ENCODE measurements at regions not wholly inside any gene's neighbourhood (a gene's known extent, or its start where the extent isn't known, plus 50 kb on each side); places are given as distances from the start of the nearest gene placed in this dataset.
"Not testable (repeated sequence)": the region's sequence is repeated elsewhere in the genome, so short reads cannot be mapped to it uniquely, and the experiment has no call there.

DNA sequence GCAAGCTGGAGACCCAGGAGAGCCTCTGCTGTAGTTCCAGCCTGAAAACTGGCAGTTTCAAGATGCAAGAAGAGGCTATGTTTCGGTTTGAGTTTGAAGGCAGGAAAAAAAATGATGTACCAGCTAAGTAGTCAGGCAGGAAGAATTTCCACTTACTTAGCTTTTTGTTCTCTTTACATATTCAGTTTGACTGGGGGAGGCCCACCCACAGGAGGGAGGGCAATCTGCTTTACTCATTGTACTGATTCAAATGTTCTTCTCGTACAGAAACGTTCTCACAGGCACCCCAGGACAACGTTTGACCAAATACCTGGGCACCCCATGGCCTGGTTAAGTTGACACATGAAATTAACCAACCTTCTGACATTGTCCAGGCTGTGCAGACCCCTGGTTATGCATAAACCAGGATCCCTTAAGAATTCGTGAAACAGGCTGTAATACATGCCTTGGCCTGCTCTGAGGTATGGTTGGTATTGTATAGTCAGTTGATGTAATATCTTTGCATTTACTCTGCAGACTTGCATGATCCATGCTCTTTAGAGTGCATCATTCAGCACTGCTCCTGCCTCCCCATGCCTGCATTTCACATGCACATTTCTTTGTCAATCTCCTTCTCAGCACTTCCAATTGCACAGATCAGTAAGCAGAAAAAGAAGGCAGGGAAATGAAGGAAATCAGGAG, 687.1 kb downstream of the TAF11L14 start:
- intact Hi-C loops (cut with micrococcal nuclease) = no loop called here

- intact Hi-C loops (cut with micrococcal nuclease) = no loop called here
These were observed 689.6 kb downstream of the TAF11L14 start for GRCh38 chr5:18323891-18324290.

GRCh38 chr5:18325431-18325830, 691.2 kb downstream of the TAF11L14 start:
- intact Hi-C loops (cut with micrococcal nuclease) = no loop called here

DNA sequence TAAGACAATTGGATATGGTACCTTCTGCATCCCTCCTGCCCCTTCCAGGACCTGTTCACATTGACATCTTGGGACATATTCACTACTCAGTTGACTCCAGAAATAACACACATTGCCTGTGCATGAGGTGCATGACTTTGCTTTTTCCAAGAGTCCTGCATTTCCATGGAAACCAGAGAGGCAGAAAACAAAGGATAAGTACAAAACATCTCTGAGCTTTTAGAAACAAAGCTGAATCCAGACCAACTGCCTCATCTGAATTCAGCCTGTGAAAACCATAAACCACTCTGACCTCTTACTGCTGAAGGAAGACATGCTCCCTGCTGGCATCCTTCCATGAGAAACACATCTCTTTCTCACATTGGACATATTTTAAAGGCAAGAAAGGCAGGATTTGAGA, 695.1 kb downstream of the TAF11L14 start:
- intact Hi-C loops (cut with micrococcal nuclease) = no loop called here

- intact Hi-C loops (cut with micrococcal nuclease) = no loop called here
These were observed 699.6 kb downstream of the TAF11L14 start for GRCh38 chr5:18333841-18334240.

DNA sequence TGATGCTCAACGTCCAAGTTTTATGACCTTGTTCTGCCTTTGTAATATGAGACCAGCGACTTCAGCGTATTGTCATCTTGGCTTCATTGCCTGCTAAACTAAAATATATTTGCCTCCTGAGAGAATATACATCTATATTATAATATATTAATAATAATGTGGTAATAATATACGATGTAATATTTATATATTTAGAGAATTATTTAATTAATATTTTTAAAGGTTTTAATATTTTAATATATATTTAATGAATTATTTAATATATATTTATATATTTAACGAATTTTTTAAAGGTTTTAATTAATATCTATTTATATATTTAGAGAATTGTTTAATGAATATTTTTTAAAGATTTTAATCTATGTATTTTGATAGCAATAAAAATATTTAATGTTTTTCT, 700.7 kb downstream of the TAF11L14 start:
- intact Hi-C loops (cut with micrococcal nuclease) = no loop called here

DNA sequence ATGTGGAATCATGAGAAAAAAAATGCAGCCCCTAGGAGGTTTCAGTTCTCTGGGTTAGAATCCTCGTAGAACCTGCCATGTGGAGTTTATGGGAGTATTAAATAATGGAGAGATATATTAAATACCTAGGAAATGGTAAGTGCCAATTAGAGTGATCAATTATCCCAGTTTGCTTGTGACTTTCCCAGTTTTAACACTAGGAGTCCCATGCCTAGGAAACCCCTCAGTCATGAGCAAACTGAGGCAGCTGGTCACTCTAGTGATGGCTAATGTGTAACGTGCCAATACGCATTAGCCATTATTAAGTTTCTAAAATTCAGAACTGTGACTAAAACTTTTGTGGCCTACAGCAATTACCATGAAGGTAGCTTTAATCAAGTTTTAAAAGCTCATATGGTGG, 720.6 kb downstream of the TAF11L14 start:
- intact Hi-C loops (cut with micrococcal nuclease) = no loop called here

DNA sequence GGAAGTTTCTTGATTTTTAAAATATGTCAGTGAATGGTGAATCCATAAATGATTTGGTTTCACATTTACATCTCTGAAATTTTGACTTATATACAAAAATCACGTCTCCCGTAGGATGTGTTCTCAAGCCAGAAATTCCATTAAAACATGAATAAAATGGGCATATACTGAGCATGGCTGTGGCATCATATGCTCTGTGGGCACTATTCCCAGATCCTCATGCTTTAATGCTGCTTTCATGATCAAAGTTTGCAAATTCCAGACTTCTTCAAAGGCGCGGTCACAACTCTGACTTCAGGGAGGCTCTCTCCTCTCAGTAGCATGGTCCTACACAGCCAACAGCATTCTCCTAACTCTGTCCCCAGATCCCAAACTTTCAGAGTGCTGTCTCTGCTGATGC, 723.2 kb downstream of the TAF11L14 start:
- intact Hi-C loops (cut with micrococcal nuclease) = no loop called here

- intact Hi-C loops (cut with micrococcal nuclease) = no loop called here
These were observed 732.0 kb downstream of the TAF11L14 start for GRCh38 chr5:18366234-18366633.

DNA sequence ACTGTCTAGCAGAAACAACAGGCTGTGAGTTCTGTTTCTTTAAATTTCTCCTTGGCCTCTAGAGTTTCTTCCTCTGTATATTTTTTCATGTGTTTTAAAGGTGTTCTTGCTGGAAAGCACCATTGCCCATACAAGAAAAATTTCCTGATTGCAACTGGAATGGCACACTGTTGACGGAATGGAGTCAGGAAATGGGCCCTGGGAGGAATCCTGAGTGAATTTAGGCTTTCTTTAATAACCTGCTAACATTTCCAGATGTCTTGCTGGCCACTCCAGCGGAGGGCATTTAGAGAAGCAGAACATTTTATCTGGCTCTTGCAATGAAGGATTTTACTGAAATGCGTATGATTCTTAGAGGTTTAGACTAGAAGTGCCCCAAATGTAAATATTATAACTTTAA, 736.3 kb downstream of the TAF11L14 start:
- intact Hi-C loops (cut with micrococcal nuclease) = no loop called here

DNA sequence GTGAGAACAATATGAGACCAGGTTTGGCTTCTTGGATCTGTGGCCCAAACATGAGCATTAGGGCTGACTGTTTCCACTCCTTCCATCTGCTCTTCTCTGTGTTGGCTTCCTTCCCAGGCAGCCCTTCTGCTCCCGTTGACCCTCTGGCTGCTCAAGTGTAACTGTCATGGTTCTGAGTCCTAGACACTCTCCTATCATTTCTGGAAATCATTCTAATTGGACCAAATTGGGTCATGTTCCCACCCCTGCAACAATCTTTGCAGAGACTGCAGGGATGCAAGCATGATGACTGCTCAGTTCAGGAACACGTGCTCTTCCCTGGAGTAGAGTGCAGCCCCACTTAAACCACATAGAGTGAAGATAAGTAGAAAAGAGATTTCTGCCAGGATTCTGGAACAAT, 741.4 kb downstream of the TAF11L14 start:
- intact Hi-C loops (cut with micrococcal nuclease) = no loop called here

DNA sequence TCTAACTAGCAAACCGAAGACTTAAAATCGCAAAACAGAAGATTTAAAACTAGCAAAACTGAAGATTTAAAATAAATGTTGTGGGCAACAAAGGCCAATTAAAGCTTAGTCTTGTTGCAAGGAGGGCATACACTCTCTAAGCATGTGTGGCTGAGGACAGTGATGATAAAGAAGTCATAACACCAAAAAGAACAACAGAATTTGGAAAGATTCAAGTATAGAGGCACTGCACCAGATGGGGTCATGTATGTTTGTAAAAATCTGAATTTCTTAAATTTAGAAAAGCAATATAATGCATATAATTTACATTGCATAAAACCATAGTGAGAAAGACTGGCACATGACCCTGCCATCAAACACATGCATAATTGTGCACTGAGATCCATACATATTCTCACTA, 743.8 kb downstream of the TAF11L14 start:
- intact Hi-C loops (cut with micrococcal nuclease) = no loop called here

DNA sequence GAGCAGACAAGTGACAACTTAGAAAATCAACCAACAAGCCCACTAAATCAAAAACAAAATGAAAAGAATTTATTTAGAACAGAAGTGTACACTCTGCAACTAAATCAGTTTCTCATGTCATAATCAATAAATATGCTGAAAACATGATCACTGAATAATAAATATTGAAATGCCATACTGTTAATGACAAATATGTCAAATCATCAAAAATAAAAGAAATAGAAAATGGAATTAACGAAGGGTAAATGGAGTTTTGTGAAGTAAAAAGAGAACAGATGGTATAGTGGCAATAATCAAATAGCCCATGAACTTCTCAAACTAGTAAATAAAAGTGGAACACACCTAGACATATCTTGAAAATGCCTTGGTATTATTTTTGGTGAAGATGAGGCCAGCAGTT, 744.9 kb downstream of the TAF11L14 start:
- intact Hi-C loops (cut with micrococcal nuclease) = no loop called here

DNA sequence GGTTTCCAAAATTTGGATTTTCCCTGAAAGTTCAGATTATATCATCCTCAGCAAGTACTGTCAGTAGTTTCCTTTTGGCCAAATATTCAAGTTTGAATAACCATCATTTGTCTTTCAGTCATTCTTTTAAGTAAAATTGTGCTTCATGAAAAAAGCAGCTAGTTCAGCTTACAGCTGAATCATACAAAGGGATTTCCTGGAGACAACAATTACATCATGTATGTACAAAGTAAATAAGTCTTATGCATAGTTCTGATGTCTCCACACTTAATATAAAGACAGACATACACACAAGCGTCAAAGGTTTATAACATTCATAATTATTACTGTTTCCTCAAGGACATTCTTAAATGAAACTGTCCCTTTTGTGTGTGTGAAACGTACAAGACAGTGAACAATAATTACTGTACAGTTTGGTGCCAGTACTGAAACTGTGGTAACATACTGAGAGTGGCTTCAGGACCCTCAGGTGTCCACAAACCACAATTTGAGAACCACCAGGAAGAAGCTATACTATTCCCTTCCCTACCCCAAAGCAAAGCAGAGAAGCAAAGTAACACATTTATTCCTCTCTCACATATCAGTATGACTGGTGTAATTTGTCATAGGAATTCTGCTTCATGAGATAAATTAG, 746.6 kb downstream of the TAF11L14 start:
- intact Hi-C loops (cut with micrococcal nuclease) = no loop called here

DNA sequence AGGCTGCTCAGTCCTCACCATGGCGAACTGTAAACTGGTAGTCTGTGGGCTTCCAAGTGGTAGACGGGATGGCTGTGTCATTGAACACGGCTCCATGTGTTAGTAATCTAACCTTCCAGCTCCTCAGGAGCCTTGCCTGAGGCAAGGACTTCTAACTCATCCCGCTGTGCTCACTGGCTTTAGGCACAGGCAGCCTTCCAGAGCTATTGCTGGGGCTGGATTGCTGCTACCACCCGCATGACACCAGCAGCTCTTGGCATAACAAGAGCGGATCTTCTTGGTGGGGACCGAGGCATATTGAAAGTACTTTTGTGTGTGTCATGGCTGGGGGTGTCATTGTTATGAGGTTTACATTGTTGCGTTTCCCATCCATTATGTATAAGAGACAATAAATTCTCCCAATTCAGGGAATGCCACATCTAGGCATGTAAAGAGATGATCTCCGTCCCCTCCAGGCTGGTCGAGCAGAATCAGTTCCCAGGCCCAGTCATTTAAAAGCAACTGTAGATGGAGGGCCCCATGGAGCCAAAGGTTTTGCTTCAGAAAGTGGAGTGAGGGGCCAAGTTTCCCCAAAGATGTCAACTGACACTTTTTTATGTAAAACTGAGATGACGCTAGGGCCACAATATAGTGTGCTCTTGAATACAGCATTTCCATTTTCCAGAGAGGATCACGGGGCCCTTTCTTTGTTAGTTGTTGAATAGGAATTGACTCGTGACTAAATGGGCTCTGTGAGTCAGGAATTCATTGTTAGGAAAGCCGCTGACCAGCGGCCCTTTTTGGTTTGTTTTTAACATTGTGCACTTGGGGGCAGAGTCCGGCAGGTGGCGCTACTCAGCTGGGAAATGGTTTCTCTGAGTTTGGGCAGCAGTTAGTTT, 759.5 kb downstream of the TAF11L14 start:
- intact Hi-C loops (cut with micrococcal nuclease) = loop anchor here (2.0 kb wide), 1 partner anchor 305 kb away; no protein-coding TSS in a partner anchor

DNA sequence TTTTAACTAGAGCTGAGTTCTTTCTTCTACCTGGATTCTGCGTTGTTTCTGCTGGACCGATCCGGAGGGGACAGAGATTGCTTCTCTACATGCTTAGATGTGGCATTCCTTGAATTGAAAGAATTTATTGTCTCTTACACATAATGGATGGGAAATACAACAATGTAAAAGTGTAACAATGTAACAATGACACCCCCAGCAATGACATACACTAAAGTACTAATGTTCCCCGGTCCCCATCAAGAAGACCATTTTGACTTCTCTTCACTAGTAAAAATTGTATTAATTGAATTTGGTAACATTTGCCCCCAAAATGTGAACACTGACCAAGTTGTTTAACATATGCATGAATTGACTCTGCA, 760.2 kb downstream of the TAF11L14 start:
- intact Hi-C loops (cut with micrococcal nuclease) = loop anchor here (2.0 kb wide), 1 partner anchor 304 kb away; no protein-coding TSS in a partner anchor

DNA sequence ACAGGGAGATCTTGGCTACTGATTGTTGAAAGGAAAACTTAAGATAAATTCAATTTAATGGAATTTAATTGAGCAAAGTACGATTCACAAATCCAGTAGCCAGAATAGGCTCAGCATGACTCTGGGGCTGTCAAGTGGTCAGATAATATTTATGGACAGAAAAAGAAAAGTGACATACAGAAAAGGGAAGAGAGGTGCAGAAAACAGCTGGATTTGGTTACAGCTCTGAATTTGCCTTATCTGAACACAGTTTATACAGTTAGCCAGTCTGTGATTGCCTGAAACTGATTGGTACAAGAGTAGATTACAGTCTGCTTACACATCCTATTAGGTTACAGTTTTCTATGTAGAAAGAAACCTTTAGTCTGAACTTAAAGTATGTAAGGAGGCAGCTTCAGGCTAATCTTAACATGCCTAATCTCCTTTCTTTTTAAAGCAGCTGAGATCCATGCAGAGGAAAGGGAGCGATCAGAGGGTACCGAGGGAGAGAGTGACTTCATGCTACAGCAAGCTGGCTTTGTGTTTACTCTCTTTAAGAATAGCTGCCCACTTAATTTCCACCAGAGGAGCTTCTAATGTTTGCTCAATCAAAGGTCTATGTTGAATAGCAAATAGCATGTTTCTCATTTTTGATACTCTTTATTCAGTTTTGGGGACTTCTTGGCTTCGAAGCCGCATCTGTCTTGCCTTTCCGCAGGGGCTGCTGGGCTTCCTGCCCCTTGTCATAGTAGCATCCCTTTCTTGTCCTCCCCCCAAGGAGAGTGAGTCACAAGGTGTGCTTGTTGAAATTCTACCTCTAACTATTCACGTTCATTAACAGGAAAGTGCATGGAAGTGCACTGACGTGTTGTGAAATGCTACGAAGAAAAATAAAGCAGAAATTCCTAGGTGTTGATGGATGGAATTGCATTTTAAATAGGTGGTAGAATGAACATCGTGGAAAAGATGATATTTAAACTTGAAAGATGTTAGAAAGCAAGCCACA, 761.2 kb downstream of the TAF11L14 start:
- intact Hi-C loops (cut with micrococcal nuclease) = loop anchor here (2.0 kb wide), 1 partner anchor 303 kb away; no protein-coding TSS in a partner anchor

- intact Hi-C loops (cut with micrococcal nuclease) = no loop called here
These were observed 763.1 kb downstream of the TAF11L14 start for GRCh38 chr5:18397371-18397770.

GRCh38 chr5:18397891-18398290, 763.6 kb downstream of the TAF11L14 start:
- intact Hi-C loops (cut with micrococcal nuclease) = no loop called here

DNA sequence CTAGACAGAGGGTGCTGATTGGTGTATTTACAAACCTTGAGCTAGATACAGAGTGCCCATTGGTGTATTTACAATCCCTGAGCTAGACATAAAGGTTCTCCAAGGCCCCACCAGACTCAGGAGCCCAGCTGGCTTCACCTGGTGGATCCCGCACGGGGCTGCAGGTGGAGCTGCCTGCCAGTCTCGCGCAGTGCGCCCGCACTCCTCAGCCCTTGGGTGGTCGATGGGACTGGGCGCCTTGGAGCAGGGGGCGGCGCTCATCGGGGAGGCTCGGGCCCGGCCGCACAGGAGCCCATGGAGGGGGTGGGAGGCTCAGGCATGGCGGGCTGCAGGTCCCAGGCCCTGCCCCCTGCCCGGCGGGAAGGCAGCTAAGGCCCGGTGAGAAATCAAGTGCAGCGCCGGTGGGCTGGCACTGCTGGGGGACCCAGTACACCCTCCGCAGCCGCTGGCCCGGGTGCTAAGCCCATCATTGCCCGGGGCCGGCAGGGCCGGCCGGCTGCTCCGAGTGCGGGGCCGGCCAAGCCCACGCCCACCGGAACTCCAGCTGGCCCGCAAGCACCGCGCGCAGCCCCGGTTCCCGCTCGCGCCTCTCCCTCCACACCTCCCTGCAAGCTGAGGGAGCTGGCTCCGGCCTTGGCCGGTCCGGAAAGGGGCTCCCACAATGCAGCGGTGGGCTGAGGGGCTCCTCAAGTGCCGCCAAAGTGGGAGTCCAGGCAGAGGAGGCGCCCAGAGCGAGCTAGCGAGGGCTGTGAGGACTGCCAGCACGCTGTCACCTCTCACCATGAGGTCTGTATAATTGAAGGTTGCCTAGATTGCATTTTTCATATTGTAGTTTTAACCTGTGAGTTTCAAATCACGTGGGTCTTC, 765.4 kb downstream of the TAF11L14 start:
- intact Hi-C loops (cut with micrococcal nuclease) = not testable (repeated sequence)
